Caco-2 (cell line): ENCODE measurements at regions not wholly inside any gene's neighbourhood (a gene's known extent, or its start where the extent isn't known, plus 50 kb on each side); places are given as distances from the start of the nearest gene placed in this dataset.

Experiments
- BruUV-seq: library from RNA; stranded (reverse); fragments of 400-500 nt; replicated peaks from 2 replicates; lab custom pipeline; 2021; lab: Mats Ljungman, UMichigan
- CTCF ChIA-PET: fragments of 300-600 bp; sonication (Branson Sonifier 250); formaldehyde crosslinking; loops from one replicate; lab custom pipeline; 2022; ENCODE audit warnings: antibody characterized with exemption; lab: Charles Lee
- POLR2A ChIA-PET: fragments of 300-600 bp; sonication (Branson Sonifier 250); formaldehyde crosslinking; loops from one replicate; lab custom pipeline; 2022; ENCODE audit warnings: antibody characterized with exemption; lab: Charles Lee
- DNase-seq, 2 experiments: peaks; one replicate each; pipeline versions ENCODE4 v3.0.0 to v3.0.0-alpha.2; 2020 to 2022
- H3K27me3 ChIP-seq: replicated peaks from 2 replicates; pipeline ENCODE4 v1.6.0; 2011; ENCODE audit warnings: low read length; ENCODE audit not compliant: control insufficient read depth, insufficient read depth
- H3K36me3 ChIP-seq: 2 replicates; pipeline ENCODE4 v1.5.1; 2011; ENCODE audit warnings: low read length; ENCODE audit not compliant: control insufficient read depth, insufficient read depth
- H3K4me1 ChIP-seq: fragments of 250-450 bp; sonication (Bioruptor Pico); 2 replicates; pipeline ENCODE4 v1.5.1; 2020; ENCODE audit warnings: mild to moderate bottlenecking
- H3K4me3 ChIP-seq: 2 replicates; pipeline ENCODE4 v1.5.1; 2011; ENCODE audit warnings: low read depth, mild to moderate bottlenecking, control low read depth, low read length
- H3K9me3 ChIP-seq: fragments of 250-450 bp; sonication (Bioruptor Pico); 2 replicates; pipeline ENCODE4 v1.5.1; 2020; ENCODE audit warnings: mild to moderate bottlenecking, moderate library complexity
- H3K27ac Mint-ChIP-seq: one replicate; pipeline ENCODE4 v1.8.0; 2022; ENCODE audit warnings: mixed read lengths; ENCODE audit not compliant: unreplicated experiment
- H3K27me3 Mint-ChIP-seq: one replicate; pipeline ENCODE4 v1.8.0; 2022; ENCODE audit warnings: mixed read lengths; ENCODE audit not compliant: insufficient read depth, unreplicated experiment
- H3K36me3 Mint-ChIP-seq: one replicate; pipeline ENCODE4 v1.8.0; 2022; ENCODE audit warnings: mild to moderate bottlenecking, mixed read lengths; ENCODE audit not compliant: insufficient read depth, unreplicated experiment
- H3K4me1 Mint-ChIP-seq: one replicate; pipeline ENCODE4 v1.8.0; 2022; ENCODE audit warnings: low read depth, mixed read lengths; ENCODE audit not compliant: unreplicated experiment
- H3K4me3 Mint-ChIP-seq: one replicate; pipeline ENCODE4 v1.8.0; 2022; ENCODE audit warnings: mild to moderate bottlenecking, moderate library complexity, mixed read lengths; ENCODE audit not compliant: unreplicated experiment
- H3K9me3 Mint-ChIP-seq: one replicate; pipeline ENCODE4 v1.8.0; 2022; ENCODE audit warnings: mixed read lengths; ENCODE audit not compliant: unreplicated experiment
- CTCF ChIP-seq, 2 experiments: fragments of 200-600 bp in 1 of 2; IDR thresholded peaks; 1 replicate in 1 of 2; 2 replicates in 1 of 2; pipeline versions ENCODE4 v1.5.1 to v1.8.0; 2011 to 2022; ENCODE audit warnings: antibody characterized with exemption in 1 of 2, control low read depth in 1 of 2, inconsistent platforms in 1 of 2, low read depth in 1 of 2, low read length in 1 of 2, mild to moderate bottlenecking in 1 of 2, moderate library complexity in 1 of 2; ENCODE audit not compliant: insufficient read depth in 1 of 2, severe bottlenecking in 1 of 2, unreplicated experiment in 1 of 2
- intact Hi-C: fragments of 100-400 bp; cut with micrococcal nuclease; formaldehyde crosslinking; loops from one replicate; pipeline ENCODE4 v1.10.0; 2022; ENCODE audit not compliant: unreplicated experiment

- Histone ChIP-seq H3K27me3 (no peaks in the 10 kb centered on the region), H3K4me1 (no peaks in the 10 kb centered on the region), H3K36me3 (no peaks in the 10 kb centered on the region), H3K9me3 (no peaks in the 10 kb centered on the region), H3K4me3 (no peak overlapping the region)
- Mint-ChIP-seq H3K9me3 (no peaks in the 10 kb centered on the region), H3K27ac (no peak overlapping the region), H3K36me3 (no peaks in the 10 kb centered on the region), H3K4me3 (no peak overlapping the region), H3K4me1 (no peaks in the 10 kb centered on the region), H3K27me3 (no peaks in the 10 kb centered on the region)
- POLR2A ChIA-PET, result no interaction called here
- intact Hi-C loops, result no loop called here
- no TSS peak for BruUV-seq
- no peak for TF ChIP-seq CTCF (IDR thresholded peaks at IDR 0.05; ENCODE audit: insufficient read depth in 1 of 2, low read depth in 1 of 2, low read length in 1 of 2, severe bottlenecking in 1 of 2, unreplicated experiment in 1 of 2)
- no peak for DNase-seq
- CTCF ChIA-PET, result no interaction called here
Measured at GRCh38 chr9:13461414-13461991, 182.0 kb upstream of the MPDZ start.

- ChIA-PET CTCF (no interaction called here), POLR2A (no interaction called here)
- DNase-seq, result no peak
- Histone ChIP-seq H3K27me3 (no peaks in the 10 kb centered on the region), H3K9me3 (no peaks in the 10 kb centered on the region), H3K4me1 (no peaks in the 10 kb centered on the region), H3K36me3 (no peaks in the 10 kb centered on the region), H3K4me3 (no peak overlapping the region)
- H3K27ac Mint-ChIP-seq, result no peak overlapping the region
- BruUV-seq, result no TSS peak
- H3K27me3 Mint-ChIP-seq, result no peaks in the 10 kb centered on the region
- H3K9me3 Mint-ChIP-seq, result no peaks in the 10 kb centered on the region
- no peak for TF ChIP-seq CTCF (IDR thresholded peaks at IDR 0.05; ENCODE audit: insufficient read depth in 1 of 2, low read depth in 1 of 2, low read length in 1 of 2, severe bottlenecking in 1 of 2, unreplicated experiment in 1 of 2)
- intact Hi-C loops, result no loop called here
- H3K4me1 Mint-ChIP-seq, result no peaks in the 10 kb centered on the region
- no peak overlapping the region for H3K4me3 Mint-ChIP-seq
- H3K36me3 Mint-ChIP-seq, result no peaks in the 10 kb centered on the region
Measured at GRCh38 chr9:13459071-13459470, 179.6 kb upstream of the MPDZ start.

GRCh38 chr9:13457795-13458194, 178.3 kb upstream of the MPDZ start:
- ChIA-PET CTCF (no interaction called here), POLR2A (no interaction called here)
- no peaks in the 10 kb centered on the region for H3K36me3 Mint-ChIP-seq
- Histone ChIP-seq H3K4me3 (no peak overlapping the region), H3K9me3 (no peaks in the 10 kb centered on the region), H3K36me3 (no peaks in the 10 kb centered on the region), H3K4me1 (no peaks in the 10 kb centered on the region), H3K27me3 (no peaks in the 10 kb centered on the region)
- no peaks in the 10 kb centered on the region for H3K9me3 Mint-ChIP-seq
- no peaks in the 10 kb centered on the region for H3K27me3 Mint-ChIP-seq
- no peak overlapping the region for H3K27ac Mint-ChIP-seq
- H3K4me3 Mint-ChIP-seq, result no peak overlapping the region
- no peak for TF ChIP-seq CTCF (IDR thresholded peaks at IDR 0.05; ENCODE audit: insufficient read depth in 1 of 2, low read depth in 1 of 2, low read length in 1 of 2, severe bottlenecking in 1 of 2, unreplicated experiment in 1 of 2)
- no peak for DNase-seq
- H3K4me1 Mint-ChIP-seq, result no peaks in the 10 kb centered on the region
- intact Hi-C loops, result no loop called here
- no TSS peak for BruUV-seq
